DOHH2 (cell line): ENCODE measurements at regions not wholly inside any gene's neighbourhood (a gene's known extent, or its start where the extent isn't known, plus 50 kb on each side); places are given as distances from the start of the nearest gene placed in this dataset.

Experiments used
- H3F3A ChIP-seq: fragments of 200-600 bp; sonication (generic), shearing (Covaris generic); 2 replicates; pipeline ENCODE4 v1.6.0; 2016; ENCODE audit warnings: antibody characterized with exemption, mild to moderate bottlenecking; ENCODE audit not compliant: control insufficient read depth, insufficient read depth
- H3K27ac ChIP-seq: fragments of 200-600 bp; sonication (generic); 2 replicates; pipeline ENCODE4 v1.5.1; 2014; ENCODE audit warnings: low read depth, mild to moderate bottlenecking, low read length, moderate library complexity
- H3K27me3 ChIP-seq: fragments of 200-600 bp; sonication (generic); 2 replicates; pipeline ENCODE4 v1.6.1; 2014; ENCODE audit warnings: mild to moderate bottlenecking, low read length, mixed read lengths; ENCODE audit not compliant: control insufficient read depth
- H3K36me3 ChIP-seq: fragments of 200-600 bp; sonication (generic); 2 replicates; pipeline ENCODE4 v1.6.1; 2014; ENCODE audit warnings: mild to moderate bottlenecking, low read length, moderate library complexity, mixed read lengths; ENCODE audit not compliant: control insufficient read depth
- H3K4me1 ChIP-seq: fragments of 200-600 bp; sonication (generic); 2 replicates; pipeline ENCODE4 v1.6.1; 2014; ENCODE audit warnings: mild to moderate bottlenecking, low read length, mixed read lengths; ENCODE audit not compliant: control insufficient read depth
- H3K4me2 ChIP-seq: fragments of 200-600 bp; sonication (generic); 2 replicates; pipeline ENCODE4 v1.6.0; 2014; ENCODE audit warnings: mild to moderate bottlenecking, low read length, moderate library complexity
- H3K4me3 ChIP-seq: fragments of 200-600 bp; sonication (generic); 2 replicates; pipeline ENCODE4 v1.5.1; 2014; ENCODE audit warnings: mild to moderate bottlenecking, low read length, mixed read lengths
- H3K79me2 ChIP-seq: fragments of 200-600 bp; sonication (generic); 2 replicates; pipeline ENCODE4 v1.6.1; 2014; ENCODE audit warnings: mild to moderate bottlenecking, low read length, mixed read lengths; ENCODE audit not compliant: control insufficient read depth
- H3K9me2 ChIP-seq: fragments of 200-600 bp; sonication (generic); replicated peaks from 2 replicates; pipeline ENCODE4 v1.6.1; 2014; ENCODE audit warnings: mild to moderate bottlenecking, low read length, mixed read lengths; ENCODE audit not compliant: control insufficient read depth
- H3K9me3 ChIP-seq: fragments of 200-600 bp; sonication (generic); 2 replicates; pipeline ENCODE4 v1.6.1; 2014; ENCODE audit warnings: antibody characterized with exemption, low read length, mixed read lengths; ENCODE audit not compliant: control insufficient read depth, insufficient read depth
- H4K20me1 ChIP-seq: fragments of 200-600 bp; sonication (generic); 2 replicates; pipeline ENCODE4 v1.6.0; 2014; ENCODE audit warnings: low read depth, mild to moderate bottlenecking, antibody characterized with exemption, low read length, moderate library complexity; ENCODE audit not compliant: control insufficient read depth, insufficient read depth
- EZH2phosphoT487 ChIP-seq: fragments of 200-600 bp; sonication (generic); IDR thresholded peaks from 2 replicates; pipeline ENCODE4 v1.6.1; 2017; ENCODE audit warnings: borderline replicate concordance, mild to moderate bottlenecking, antibody characterized with exemption, low read length, moderate library complexity, mixed read lengths
- TF ChIP-seq, protein P1 (sequence below): fragments of 200-600 bp; sonication (generic); IDR thresholded peaks from one replicate; pipeline ENCODE4 v1.5.1; 2014; ENCODE audit warnings: antibody characterized with exemption, mild to moderate bottlenecking, low read depth, low read length; ENCODE audit not compliant: poor library complexity, severe bottlenecking

DNA sequence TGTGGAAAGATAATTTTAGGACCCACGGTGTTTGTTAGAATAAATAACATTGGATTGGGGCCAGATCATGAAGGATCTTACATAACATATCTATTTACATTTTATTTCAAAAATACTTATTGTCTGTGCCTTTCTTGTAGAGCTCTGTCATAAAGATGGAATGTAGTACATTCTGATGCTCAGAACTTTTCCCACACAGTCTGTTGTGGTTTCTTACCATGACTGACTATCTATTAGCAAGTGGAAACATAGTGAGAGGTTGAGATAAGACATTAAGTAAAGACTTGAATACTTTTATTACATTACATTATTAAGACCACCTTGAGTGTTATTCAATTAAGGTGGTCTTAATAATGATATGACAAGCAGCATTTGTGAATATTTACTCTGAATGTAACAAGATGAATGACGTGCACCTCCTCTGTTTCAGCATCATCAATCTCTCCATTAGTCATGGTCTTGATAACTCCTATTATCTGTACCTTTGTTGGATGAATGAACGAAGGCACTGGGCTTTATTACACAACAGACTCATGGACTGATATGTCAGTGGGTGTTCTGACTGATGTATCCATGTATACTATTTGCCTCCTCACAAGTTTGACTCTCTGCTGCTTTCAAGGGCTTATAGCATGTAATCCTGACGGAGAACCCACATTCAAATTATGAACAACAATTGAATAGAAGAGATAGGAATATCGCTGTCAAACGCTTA lies 883.0 kb upstream of the FLRT2 start:
- no peak overlapping the region for H3K4me3 ChIP-seq
- H4K20me1 ChIP-seq, result no peaks in the 10 kb centered on the region
- no peaks in the 10 kb centered on the region for H3K9me3 ChIP-seq
- no peaks in the 10 kb centered on the region for H3K27me3 ChIP-seq
- no peaks in the 10 kb centered on the region for H3K4me1 ChIP-seq
- no peaks in the 10 kb centered on the region for H3K79me2 ChIP-seq
- H3F3A ChIP-seq, result no peaks in the 10 kb centered on the region
- no peak for TF ChIP-seq EZH2phosphoT487
- TF ChIP-seq, protein P1, sequence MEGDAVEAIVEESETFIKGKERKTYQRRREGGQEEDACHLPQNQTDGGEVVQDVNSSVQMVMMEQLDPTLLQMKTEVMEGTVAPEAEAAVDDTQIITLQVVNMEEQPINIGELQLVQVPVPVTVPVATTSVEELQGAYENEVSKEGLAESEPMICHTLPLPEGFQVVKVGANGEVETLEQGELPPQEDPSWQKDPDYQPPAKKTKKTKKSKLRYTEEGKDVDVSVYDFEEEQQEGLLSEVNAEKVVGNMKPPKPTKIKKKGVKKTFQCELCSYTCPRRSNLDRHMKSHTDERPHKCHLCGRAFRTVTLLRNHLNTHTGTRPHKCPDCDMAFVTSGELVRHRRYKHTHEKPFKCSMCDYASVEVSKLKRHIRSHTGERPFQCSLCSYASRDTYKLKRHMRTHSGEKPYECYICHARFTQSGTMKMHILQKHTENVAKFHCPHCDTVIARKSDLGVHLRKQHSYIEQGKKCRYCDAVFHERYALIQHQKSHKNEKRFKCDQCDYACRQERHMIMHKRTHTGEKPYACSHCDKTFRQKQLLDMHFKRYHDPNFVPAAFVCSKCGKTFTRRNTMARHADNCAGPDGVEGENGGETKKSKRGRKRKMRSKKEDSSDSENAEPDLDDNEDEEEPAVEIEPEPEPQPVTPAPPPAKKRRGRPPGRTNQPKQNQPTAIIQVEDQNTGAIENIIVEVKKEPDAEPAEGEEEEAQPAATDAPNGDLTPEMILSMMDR, result no peak
- no peaks in the 10 kb centered on the region; the same call in 1 of the 2 replicates for H3K9me2 ChIP-seq
- H3K36me3 ChIP-seq, result no peaks in the 10 kb centered on the region
- H3K27ac ChIP-seq, result no peak overlapping the region
- no peak overlapping the region for H3K4me2 ChIP-seq

DNA sequence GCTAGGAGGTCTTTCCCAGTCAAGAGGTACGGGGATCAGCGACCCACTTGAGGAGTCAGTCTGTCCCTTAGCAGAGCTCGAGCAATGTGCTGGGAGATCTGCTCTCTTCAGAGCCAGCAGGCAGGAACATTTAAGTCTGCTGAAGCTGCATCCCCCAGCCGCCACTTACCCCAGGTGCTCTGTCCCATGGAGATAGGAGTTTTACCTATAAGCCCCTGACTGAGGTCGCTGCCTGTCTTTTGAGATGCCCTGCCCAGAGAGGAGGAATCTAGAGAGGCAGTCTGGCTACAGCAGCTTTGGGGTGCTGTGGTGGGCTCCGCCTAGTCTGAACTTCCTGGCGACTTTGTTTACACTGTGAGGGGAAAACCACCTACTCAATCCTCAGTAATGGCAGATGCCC lies 874.9 kb upstream of the FLRT2 start:
- Histone ChIP-seq H3K4me2 (no peak overlapping the region), H3F3A (no peaks in the 10 kb centered on the region), H3K4me1 (no peaks in the 10 kb centered on the region), H3K36me3 (no peaks in the 10 kb centered on the region), H3K4me3 (no peak overlapping the region), H3K27ac (no peak overlapping the region), H4K20me1 (no peaks in the 10 kb centered on the region), H3K9me3 (no peaks in the 10 kb centered on the region; the same call in 1 of the 2 replicates), H3K79me2 (no peaks in the 10 kb centered on the region), H3K27me3 (no peaks in the 10 kb centered on the region), H3K9me2 (no peaks in the 10 kb centered on the region)
- no peak for TF ChIP-seq EZH2phosphoT487
- TF ChIP-seq, protein P1, result no peak

DNA sequence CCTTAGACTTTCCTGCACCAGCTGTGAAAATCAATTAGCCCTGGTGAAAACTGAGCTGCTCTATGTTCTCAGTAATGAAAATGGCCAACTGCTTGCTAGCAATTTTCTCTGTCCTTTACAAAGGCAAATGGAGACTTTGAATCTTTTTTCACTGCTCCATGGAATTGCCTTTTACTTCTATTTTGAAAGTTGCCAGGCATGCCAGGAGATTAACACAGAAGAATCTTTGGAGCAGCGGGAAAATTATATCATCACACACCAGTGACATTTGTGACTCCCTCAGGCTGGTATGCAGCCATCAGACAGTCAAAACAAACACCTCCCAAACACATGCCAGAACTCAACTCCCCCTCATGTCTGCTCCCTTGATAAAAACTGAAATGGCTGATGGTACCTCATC lies 872.0 kb upstream of the FLRT2 start:
- Histone ChIP-seq H3K27me3 (no peaks in the 10 kb centered on the region), H3K36me3 (no peaks in the 10 kb centered on the region), H3K9me2 (no peaks in the 10 kb centered on the region), H3F3A (no peaks in the 10 kb centered on the region), H3K27ac (no peak overlapping the region), H3K4me2 (no peak overlapping the region), H4K20me1 (no peaks in the 10 kb centered on the region), H3K79me2 (no peaks in the 10 kb centered on the region), H3K4me3 (no peak overlapping the region), H3K9me3 (no peaks in the 10 kb centered on the region; the same call in 1 of the 2 replicates), H3K4me1 (no peaks in the 10 kb centered on the region)
- no peak for TF ChIP-seq EZH2phosphoT487
- TF ChIP-seq, protein P1, result no peak
